Lower lobe of right lung (tissue), 2 donors: ENCODE measurements at regions not wholly inside any gene's neighbourhood (a gene's known extent, or its start where the extent isn't known, plus 50 kb on each side); places are given as distances from the start of the nearest gene placed in this dataset.

Experiments used
- ATAC-seq, 2 donors: fragments of 200-7000 bp; cut with Tn5 transposase; one replicate each; pipeline ENCODE4 v1.9.1; 2020 to 2022; ENCODE audit warnings: mild to moderate bottlenecking in 2 of 2, moderate library complexity in 2 of 2
- DNase-seq: peaks from one replicate; pipeline ENCODE4 v3.0.0-alpha.2; 2020
- H3K27ac ChIP-seq: fragments of 200-600 bp; one replicate; pipeline ENCODE4 v1.8.0; 2022
- H3K27me3 ChIP-seq: fragments of 200-600 bp; one replicate; pipeline ENCODE4 v1.8.0; 2022; ENCODE audit warnings: low read depth
- H3K36me3 ChIP-seq: fragments of 200-600 bp; one replicate; pipeline ENCODE4 v1.8.0; 2022; ENCODE audit warnings: mild to moderate bottlenecking
- H3K4me1 ChIP-seq: fragments of 200-600 bp; one replicate; pipeline ENCODE4 v1.8.0; 2022
- H3K4me3 ChIP-seq: fragments of 200-600 bp; one replicate; pipeline ENCODE4 v1.8.0; 2022; ENCODE audit warnings: mild to moderate bottlenecking
- H3K9me3 ChIP-seq: fragments of 200-600 bp; one replicate; pipeline ENCODE4 v1.8.0; 2022
- CTCF ChIP-seq: fragments of 200-600 bp; IDR thresholded peaks from one replicate; pipeline ENCODE4 v1.8.0; 2022; ENCODE audit warnings: antibody characterized with exemption, mild to moderate bottlenecking
- intact Hi-C: fragments of 100-400 bp; cut with DNase I; formaldehyde crosslinking; loops from one replicate; pipeline ENCODE4 v1.11.0; 2022
- donor health status: DM: no; HTN: yes; CAD: no; lungs with severe emphysema.

GRCh38 chr7:31260851-31261250 lies 79.7 kb downstream of the NEUROD6 start:
- DNase-seq (no peak), ATAC-seq (no peak)
- Histone ChIP-seq H3K4me3 (no peak overlapping the region), H3K9me3 (no peaks in the 10 kb centered on the region), H3K27me3 (no peaks in the 10 kb centered on the region), H3K27ac (no peak overlapping the region), H3K4me1 (no peaks in the 10 kb centered on the region), H3K36me3 (no peaks in the 10 kb centered on the region)
- no peak for TF ChIP-seq CTCF
- intact Hi-C loops = no loop called here

- H3K4me3 ChIP-seq = no peak overlapping the region
- no peak overlapping the region for H3K27ac ChIP-seq
- DNase-seq = no peak
- H3K27me3 ChIP-seq = no peaks in the 10 kb centered on the region
- no peaks in the 10 kb centered on the region for H3K36me3 ChIP-seq
- no peaks in the 10 kb centered on the region for H3K9me3 ChIP-seq
- TF ChIP-seq CTCF = no peak
- intact Hi-C loops = no loop called here
- H3K4me1 ChIP-seq = no peaks in the 10 kb centered on the region
- ATAC-seq = no peak
These were observed 82.1 kb downstream of the NEUROD6 start for GRCh38 chr7:31258391-31258790.

GRCh38 chr7:31256506-31256905 lies 84.0 kb downstream of the NEUROD6 start:
- Histone ChIP-seq H3K9me3 (no peaks in the 10 kb centered on the region), H3K4me3 (no peak overlapping the region), H3K36me3 (no peaks in the 10 kb centered on the region), H3K27me3 (no peaks in the 10 kb centered on the region), H3K27ac (no peak overlapping the region), H3K4me1 (no peaks in the 10 kb centered on the region)
- intact Hi-C loops = no loop called here
- no peak for TF ChIP-seq CTCF
- ATAC-seq (no peak), DNase-seq (no peak)

- intact Hi-C loops = no loop called here
- H3K9me3 ChIP-seq = no peaks in the 10 kb centered on the region
These were observed 85.6 kb downstream of the NEUROD6 start for GRCh38 chr7:31254926-31255325.

GRCh38 chr7:31253532-31253931 lies 87.0 kb downstream of the NEUROD6 start:
- Histone ChIP-seq H3K4me1 (no peaks in the 10 kb centered on the region), H3K9me3 (no peaks in the 10 kb centered on the region), H3K27ac (no peak overlapping the region), H3K4me3 (no peak overlapping the region), H3K36me3 (no peaks in the 10 kb centered on the region), H3K27me3 (no peaks in the 10 kb centered on the region)
- intact Hi-C loops = no loop called here
- TF ChIP-seq CTCF = no peak
- ATAC-seq (no peak), DNase-seq (no peak)

More at GRCh38 chr7:31254926-31255325, 85.6 kb downstream of the NEUROD6 start:
- Histone ChIP-seq H3K4me1 (no peaks in the 10 kb centered on the region), H3K27me3 (no peaks in the 10 kb centered on the region), H3K27ac (no peak overlapping the region), H3K36me3 (no peaks in the 10 kb centered on the region), H3K4me3 (no peak overlapping the region)
- DNase-seq (no peak), ATAC-seq (no peak)
- TF ChIP-seq CTCF = no peak

GRCh38 chr7:31251441-31251840 lies 89.1 kb downstream of the NEUROD6 start:
- DNase-seq (no peak), ATAC-seq (no peak)
- TF ChIP-seq CTCF = no peak
- H3K27me3 ChIP-seq = no peaks in the 10 kb centered on the region
- H3K36me3 ChIP-seq = no peaks in the 10 kb centered on the region
- H3K4me3 ChIP-seq = no peak overlapping the region
- no peaks in the 10 kb centered on the region for H3K9me3 ChIP-seq
- intact Hi-C loops = no loop called here
- no peaks in the 10 kb centered on the region for H3K4me1 ChIP-seq
- no peak overlapping the region for H3K27ac ChIP-seq
